Uterus (tissue), 3 donors: ENCODE measurements at regions not wholly inside any gene's neighbourhood (a gene's known extent, or its start where the extent isn't known, plus 50 kb on each side); places are given as distances from the start of the nearest gene placed in this dataset.

Experiments
- DNase-seq, 2 donors: peaks; one replicate each; pipeline ENCODE4 v3.0.0-alpha.2; 2019 to 2020
- H3K27ac ChIP-seq, 2 donors: fragments of 200-600 bp; sonication (generic); 1 replicate in 1 of 2; 2 replicates in 1 of 2; pipeline ENCODE4 v1.5.1; 2016 to 2018
- H3K27me3 ChIP-seq, 2 donors: fragments of 200-600 bp; sonication (generic); one replicate each; pipeline ENCODE4 v1.5.1; 2018 to 2019; ENCODE audit warnings: control low read depth in 1 of 2
- H3K36me3 ChIP-seq, 2 donors: fragments of 200-600 bp; sonication (generic); one replicate each; pipeline ENCODE4 v1.5.1; 2019; ENCODE audit warnings: control low read depth in 1 of 2
- H3K4me1 ChIP-seq, 2 donors: fragments of 200-600 bp; sonication (generic); one replicate each; pipeline ENCODE4 v1.5.1; 2018 to 2019; ENCODE audit warnings: control low read depth in 1 of 2
- H3K4me3 ChIP-seq, 2 donors: fragments of 200-600 bp; sonication (generic); 1 replicate in 1 of 2; 2 replicates in 1 of 2; pipeline ENCODE4 v1.5.1; 2018 to 2019; ENCODE audit warnings: mild to moderate bottlenecking in 1 of 2
- H3K9me3 ChIP-seq, 2 donors: fragments of 200-600 bp; sonication (generic); one replicate each; pipeline ENCODE4 v1.5.1; 2019; ENCODE audit warnings: control low read depth in 1 of 2
- CTCF ChIP-seq, 4 experiments: fragments of 200-600 bp in 2 of 4; fragments of 450-650 bp in 2 of 4; sonication (generic) in 2 of 4; IDR thresholded peaks; one replicate each; pipeline ENCODE4 v1.5.1; 2016 to 2019; ENCODE audit warnings: antibody characterized with exemption in 4 of 4, mild to moderate bottlenecking in 2 of 4, moderate library complexity in 1 of 4
- POLR2A ChIP-seq, 2 donors: fragments of 450-650 bp; IDR thresholded peaks; one replicate each; pipeline ENCODE4 v1.6.1; 2016; ENCODE audit warnings: antibody characterized with exemption in 2 of 2, mild to moderate bottlenecking in 1 of 2, moderate library complexity in 1 of 2
- intact Hi-C: fragments of 100-400 bp; cut with DNase I; formaldehyde crosslinking; loops from one replicate; pipeline ENCODE4 v1.15.1; 2023; ENCODE audit warnings: low total_unique reads
- donor health status: DM: yes; HTN: yes; CAD: no.

- Histone ChIP-seq H3K27ac (peak overlapping the region; percentile 51 to 67), H3K4me3 (no peak overlapping the region), H3K9me3 (no peaks in the 10 kb centered on the region), H3K4me1 (peaks cover 0 to 9% of the 10 kb centered on the region in 2 donors), H3K27me3 (no peaks in the 10 kb centered on the region), H3K36me3 (no peaks in the 10 kb centered on the region)
- intact Hi-C loops: no loop called here
- TF ChIP-seq CTCF (IDR thresholded peaks at IDR 0.05): no peak
- no peak for TF ChIP-seq POLR2A (IDR thresholded peaks at IDR 0.05)
- DNase-seq: no peak
Measured at GRCh38 chr1:100622506-100622905, 84.6 kb downstream of the GPR88 start.

GRCh38 chr1:100622966-100623762 is 85.2 kb downstream of the GPR88 start:
- TF ChIP-seq CTCF (IDR thresholded peaks at IDR 0.05) (no peak), POLR2A (IDR thresholded peaks at IDR 0.05) (no peak)
- no peaks in the 10 kb centered on the region for H3K27me3 ChIP-seq
- H3K4me3 ChIP-seq: no peak overlapping the region
- H3K9me3 ChIP-seq: no peaks in the 10 kb centered on the region
- intact Hi-C loops: no loop called here
- no peak for DNase-seq
- peaks cover 0 to 9% of the 10 kb centered on the region in 2 donors for H3K4me1 ChIP-seq
- peak overlapping the region; percentile 39 to 67 for H3K27ac ChIP-seq
- H3K36me3 ChIP-seq: no peaks in the 10 kb centered on the region

- Histone ChIP-seq H3K27ac (no peak overlapping the region), H3K4me3 (no peak overlapping the region), H3K27me3 (no peaks in the 10 kb centered on the region), H3K9me3 (no peaks in the 10 kb centered on the region), H3K36me3 (no peaks in the 10 kb centered on the region), H3K4me1 (peaks cover 0 to 9% of the 10 kb centered on the region in 2 donors)
- no peak for DNase-seq
- no peak for TF ChIP-seq POLR2A (IDR thresholded peaks at IDR 0.05)
- TF ChIP-seq CTCF (IDR thresholded peaks at IDR 0.05): no peak
- intact Hi-C loops: no loop called here
Measured at GRCh38 chr1:100624886-100625610, 87.1 kb downstream of the GPR88 start.

GRCh38 chr1:100626397-100626796 is 88.5 kb downstream of the GPR88 start:
- no peak overlapping the region for H3K4me3 ChIP-seq
- H3K27me3 ChIP-seq: no peaks in the 10 kb centered on the region
- intact Hi-C loops: no loop called here
- H3K36me3 ChIP-seq: no peaks in the 10 kb centered on the region
- DNase-seq: no peak
- no peaks in the 10 kb centered on the region for H3K9me3 ChIP-seq
- TF ChIP-seq POLR2A (IDR thresholded peaks at IDR 0.05) (no peak), CTCF (IDR thresholded peaks at IDR 0.05) (no peak)
- H3K4me1 ChIP-seq: peaks cover 0 to 8% of the 10 kb centered on the region in 2 donors
- peak overlapping the region in 1 of 2 donors; percentile 38 for H3K27ac ChIP-seq
